ENCODE measurements at regions not wholly inside any gene's neighbourhood (a gene's known extent, or its start where the extent isn't known, plus 50 kb on each side); places are given as distances from the start of the nearest gene placed in this dataset.

DNA sequence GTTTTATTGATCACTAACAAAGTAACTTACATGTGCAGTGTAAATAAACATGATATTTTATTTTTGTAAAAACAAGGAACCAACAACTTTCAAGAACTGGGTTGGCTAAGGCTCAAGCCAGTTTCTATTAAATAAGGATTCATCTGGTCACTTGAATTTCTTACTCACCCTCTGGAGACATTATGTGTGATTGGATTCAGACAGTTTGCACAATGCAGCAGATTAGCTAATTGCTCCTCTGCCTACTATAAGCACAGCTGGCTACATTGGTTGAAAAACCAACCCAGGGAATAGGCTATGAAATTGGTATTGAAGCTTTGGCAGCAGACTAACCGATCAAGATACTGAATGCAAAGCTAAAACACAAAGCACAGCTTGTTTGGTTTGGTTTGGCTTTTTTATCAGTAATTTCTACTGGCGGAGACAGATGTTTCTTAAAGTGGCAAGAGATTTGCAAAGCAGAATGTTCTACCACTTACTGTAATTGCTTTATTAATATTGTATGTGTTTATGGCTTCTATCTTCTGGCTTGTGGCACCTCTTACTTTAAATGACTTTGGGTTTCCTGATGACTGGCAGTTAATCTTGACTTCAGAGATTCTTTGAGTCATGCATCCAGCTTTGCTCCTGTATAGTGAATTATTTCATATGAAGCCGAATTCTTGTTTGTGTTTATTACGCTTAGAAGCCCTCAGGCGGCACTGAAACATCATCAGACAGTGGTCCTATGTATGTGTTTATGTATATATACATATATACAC lies 231.5 kb downstream of the MPDZ start:
- in situ Hi-C loops (cut with HindIII; ENCODE audit: low sequenced_read_pairs) = no loop called here

DNA sequence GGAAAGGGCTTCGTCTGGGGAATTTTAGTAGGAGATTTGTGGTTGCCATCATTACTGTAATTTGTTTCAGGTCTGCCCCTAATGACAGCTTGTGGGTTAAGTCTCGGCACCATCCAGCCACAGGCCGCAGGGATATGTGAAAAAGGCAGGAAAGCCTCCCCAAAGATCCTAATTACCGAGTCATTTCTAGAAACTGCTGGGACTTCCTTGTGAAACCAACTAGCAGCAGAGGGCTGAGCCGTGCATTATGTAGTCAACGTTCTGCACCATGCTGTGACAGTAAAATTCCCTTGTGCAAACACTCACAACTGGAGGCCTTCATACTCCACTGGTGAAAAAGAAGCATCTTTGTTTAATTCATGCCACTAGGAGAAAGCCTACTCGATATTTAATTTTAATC lies 230.3 kb downstream of the MPDZ start:
- in situ Hi-C loops (cut with HindIII; ENCODE audit: low sequenced_read_pairs) = no loop called here

DNA sequence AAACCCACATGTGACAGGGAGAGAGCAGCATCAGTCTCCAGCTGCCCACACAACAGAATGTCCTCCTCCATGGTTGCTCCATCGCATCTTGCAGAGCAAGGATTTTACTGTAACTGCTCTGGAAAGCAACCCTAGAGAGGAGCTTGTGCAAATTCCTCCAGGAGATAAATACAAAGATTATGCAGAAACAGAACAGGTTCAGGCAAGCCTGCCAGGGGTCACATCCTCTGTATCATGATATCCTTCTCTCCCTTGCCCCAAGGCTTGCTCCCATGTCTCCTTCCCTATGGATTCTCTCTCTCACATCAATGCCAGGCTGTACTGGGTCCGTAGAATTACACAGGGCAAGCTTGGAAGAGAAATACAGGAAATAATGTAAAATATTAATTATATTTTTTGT lies 226.0 kb downstream of the MPDZ start:
- in situ Hi-C loops (cut with HindIII; ENCODE audit: low sequenced_read_pairs) = no loop called here

DNA sequence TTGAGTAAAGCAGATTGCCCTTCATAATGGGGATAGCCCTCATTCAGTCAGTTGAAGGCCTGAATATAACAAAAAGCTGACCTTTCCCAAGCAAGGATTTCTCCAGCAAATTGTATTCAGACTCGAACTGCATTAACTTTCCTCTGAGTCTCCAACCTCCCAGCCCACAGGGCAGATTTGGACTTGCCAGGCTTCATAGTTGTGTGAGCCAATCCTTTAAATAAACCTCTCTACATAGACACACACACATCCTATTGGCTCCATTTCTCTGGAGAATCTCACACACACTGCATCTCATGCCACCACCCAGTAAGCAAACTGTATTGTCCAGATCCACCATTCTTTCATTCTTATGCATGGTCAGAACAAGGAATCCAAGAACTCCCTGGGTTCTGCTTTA lies 225.1 kb downstream of the MPDZ start:
- in situ Hi-C loops (cut with HindIII; ENCODE audit: low sequenced_read_pairs) = no loop called here
